Adipose tissue (tissue), 3 donors: ENCODE measurements at regions not wholly inside any gene's neighbourhood (a gene's known extent, or its start where the extent isn't known, plus 50 kb on each side); places are given as distances from the start of the nearest gene placed in this dataset.
"Not testable (repeated sequence)": the region's sequence is repeated elsewhere in the genome, so short reads cannot be mapped to it uniquely, and the experiment has no call there.

Source experiments
- H3K27ac ChIP-seq: one replicate; pipeline ENCODE4 v1.5.1; 2013; ENCODE audit warnings: low read depth, low read length
- WGBS, 3 donors: extraction: QIAGEN DNeasy Blood & Tissue Kit; methylation state at CpG; one replicate each; pipeline ENCODE4 v1.1.7; 2013; 5-methylcytosine and 5-hydroxymethylcytosine counted together
- donor health status: healthy with polysubstance abuse.
- donor health status: Bipolar disorder and iron deficiency.
- donor health status: healthy.

DNA sequence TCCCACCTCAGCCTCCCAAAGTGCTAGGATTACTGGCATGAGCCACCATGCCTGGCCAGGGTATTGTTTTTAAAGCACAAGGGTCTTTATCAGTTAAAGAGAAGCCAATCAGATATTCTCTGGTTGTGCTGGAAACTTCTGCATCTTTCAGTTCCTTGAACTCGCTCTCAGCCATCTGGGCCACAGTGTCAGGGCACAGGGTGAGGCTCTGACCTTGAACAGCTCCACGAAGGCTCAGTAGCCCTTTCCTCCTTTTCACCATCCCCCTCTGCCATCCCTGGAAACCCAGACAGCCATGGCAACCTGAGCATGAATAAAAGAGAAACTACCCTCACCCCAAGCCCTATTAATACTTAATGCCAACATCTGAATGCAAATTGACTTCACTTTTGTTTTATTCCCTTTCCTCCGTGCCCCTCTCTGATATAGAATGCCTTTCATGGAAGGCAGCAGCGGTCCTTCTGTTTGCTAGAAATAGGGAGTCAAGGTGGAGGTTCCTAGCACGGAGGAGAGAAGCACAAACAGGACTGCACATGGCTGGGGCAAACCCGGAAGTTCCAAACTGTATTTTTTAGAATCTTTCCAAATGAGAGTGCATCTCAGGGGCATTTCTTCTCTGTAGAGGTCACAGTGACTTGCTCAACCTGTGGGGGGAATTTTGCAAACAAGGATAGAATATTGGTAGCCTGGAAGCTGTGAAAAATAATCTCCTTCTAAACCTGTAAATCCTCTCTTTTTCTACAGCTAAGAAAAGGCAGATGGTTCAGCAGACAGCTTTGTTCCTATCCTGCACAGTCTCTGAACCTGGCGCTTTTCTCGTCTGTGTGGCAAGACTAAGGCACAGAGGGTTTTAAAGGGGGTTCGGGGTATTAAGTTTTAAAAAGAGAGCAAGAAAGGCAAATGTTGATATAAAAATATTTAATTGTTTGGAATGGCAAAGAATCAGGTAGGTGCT, 176.4 kb upstream of the RREB1 start:
- WGBS, 3 donors: 51 to 68% (median 60%) methylated on average over 9 of the region's 9 CpGs
- H3K27ac ChIP-seq: no peak overlapping the region

DNA sequence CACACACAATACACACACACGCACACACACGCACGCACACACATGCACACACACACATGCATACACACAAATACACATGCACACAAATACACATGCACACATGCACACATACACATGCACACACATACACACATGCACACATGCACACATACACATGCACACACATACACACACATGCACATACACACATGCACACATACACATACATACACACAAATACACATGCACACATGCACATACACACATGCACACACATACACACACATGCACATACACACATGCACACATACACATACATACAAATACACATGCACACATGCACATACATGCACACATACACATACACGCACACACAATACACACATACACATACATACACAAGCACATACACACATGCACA, 175.4 kb upstream of the RREB1 start:
- WGBS, 3 donors: 73 to 98% (median 87%) methylated on average over 1 to 4 of the region's 4 CpGs
- no peak overlapping the region for H3K27ac ChIP-seq

DNA sequence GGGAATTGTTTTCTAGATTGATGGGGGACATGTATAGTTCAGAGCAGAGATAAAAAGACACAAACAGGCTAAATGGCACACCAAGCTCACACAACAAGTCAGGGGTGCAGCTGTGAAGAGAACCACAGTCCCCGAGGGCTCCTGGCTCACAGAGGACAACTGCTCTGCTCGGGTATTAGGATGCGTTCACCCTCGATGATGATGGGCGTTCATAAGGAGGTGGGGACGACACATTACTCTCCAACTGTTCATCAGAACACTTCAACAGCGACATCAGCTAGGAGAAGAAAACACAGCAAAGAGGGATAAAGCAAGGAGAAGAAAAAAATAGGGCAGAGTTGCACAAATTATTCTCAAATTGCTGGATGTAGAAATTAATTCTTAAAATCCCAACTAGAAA, 174.8 kb upstream of the RREB1 start:
- WGBS, 3 donors: 70 to 73% (median 71%) methylated on average over 7 of the region's 7 CpGs
- H3K27ac ChIP-seq: no peak overlapping the region

DNA sequence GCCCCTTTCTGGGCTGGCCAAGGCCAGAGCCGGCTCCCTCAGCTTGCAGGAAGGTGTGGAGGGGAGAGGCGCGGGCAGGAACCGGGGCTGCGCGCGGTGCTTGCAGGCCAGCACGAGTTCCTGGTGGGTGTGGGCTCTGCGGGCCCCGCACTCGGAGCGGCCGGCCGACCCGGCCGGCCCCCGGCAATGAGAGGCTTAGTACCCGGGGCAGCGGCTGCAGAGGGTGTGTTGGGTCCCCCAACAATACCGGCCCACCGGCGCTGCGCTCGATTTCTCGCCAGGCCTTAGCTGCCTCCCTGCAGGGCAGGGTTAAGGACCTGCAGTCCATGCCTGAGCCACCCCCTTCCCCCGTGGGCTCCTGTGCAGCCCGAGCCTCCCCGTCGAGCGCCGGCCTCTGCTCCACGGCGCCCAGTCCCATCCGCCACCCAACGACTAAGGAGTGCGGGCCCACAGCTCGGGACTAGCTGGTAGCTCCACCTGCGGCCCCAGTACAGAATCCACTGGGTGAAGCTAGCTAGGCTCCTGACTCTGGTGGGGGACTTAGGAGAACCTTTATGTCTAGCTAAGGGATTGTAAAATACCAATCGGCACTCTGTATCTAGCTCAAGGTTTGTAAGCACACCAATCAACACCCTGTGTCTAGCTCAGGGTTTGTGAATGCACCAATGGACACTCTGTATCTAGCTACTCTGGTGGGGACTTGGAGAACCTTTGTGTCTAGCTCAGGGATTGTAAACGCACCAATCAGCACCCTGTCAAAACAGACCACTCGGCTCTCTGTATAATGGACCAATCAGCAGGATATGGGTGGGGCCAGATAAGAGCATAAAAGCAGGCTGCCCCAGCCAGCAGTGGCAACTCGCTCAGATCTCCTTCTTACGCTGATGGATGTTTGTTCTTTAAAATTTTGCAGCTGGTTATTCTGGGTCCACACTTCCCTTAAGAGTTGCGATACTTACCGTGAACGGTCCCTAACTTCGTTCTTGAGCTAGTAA, 167.4 kb upstream of the RREB1 start:
- 85 to 89% (median 86%) methylated on average over 45 to 47 of the region's 47 CpGs for WGBS, 3 donors
- no peak overlapping the region for H3K27ac ChIP-seq

DNA sequence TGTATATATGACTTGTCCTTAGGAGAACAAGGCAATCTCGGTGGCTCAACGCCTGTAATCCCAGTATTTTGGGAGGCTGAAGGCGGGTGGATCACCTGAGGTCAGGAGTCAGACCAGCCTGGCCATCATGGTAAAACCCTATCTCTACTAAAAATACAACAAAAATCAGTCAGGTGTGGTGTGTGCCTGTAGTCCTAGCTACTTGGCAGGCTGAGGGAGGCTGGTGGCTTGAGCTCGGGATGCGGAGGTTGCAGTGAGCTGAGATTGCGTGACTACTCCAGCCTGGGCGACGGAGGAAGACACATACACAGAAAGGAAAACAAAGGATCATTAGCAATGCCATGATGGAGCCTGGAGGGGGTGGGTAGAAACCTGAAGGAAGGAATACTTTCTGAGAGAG, 166.6 kb upstream of the RREB1 start:
- no peak overlapping the region for H3K27ac ChIP-seq
- 95 to 96% (median 95%) methylated on average over 8 of the region's 8 CpGs for WGBS, 3 donors

DNA sequence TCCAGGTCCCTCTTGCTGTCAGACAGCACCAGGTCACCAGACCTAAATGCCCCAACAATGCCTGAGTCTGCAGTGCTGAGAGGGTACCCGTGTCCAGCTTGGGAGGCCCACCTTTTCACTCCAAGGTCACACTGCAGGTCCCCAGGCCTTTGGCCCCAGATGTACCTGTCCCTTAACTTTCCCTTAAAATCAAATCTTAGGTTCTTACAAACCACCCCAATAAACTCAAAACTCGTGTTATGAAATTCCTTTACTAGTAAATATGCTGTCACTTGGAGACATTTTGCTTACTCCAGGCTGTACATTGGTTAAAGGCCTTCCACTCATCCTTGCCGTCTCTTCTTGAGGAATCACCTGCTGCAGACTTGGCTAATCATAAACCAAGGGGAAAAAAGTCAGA, 165.7 kb upstream of the RREB1 start:
- H3K27ac ChIP-seq: no peak overlapping the region
- 65 to 74% (median 70%) methylated on average over 3 of the region's 3 CpGs for WGBS, 3 donors

DNA sequence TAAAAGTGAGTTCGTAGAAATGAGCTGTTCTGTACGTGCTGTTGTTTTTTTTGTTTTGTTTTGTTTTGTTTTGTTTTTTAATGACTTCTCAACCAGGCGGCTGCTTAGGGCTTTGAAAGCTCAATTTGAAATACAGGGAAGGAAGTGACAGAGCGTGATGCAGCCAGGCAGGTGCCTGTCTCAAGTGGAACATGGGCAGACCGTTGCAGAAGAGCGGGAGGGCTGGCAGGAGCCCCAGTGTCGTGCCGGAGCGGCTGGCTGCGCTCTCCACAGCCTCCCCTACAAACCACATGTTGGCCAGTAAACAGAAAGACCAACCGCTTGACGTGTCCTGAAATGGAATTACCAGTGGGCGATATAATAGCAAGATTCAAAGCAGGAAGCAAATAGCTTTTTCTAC, 164.9 kb upstream of the RREB1 start:
- 27 to 67% (median 36%) methylated on average over 13 of the region's 13 CpGs for WGBS, 3 donors
- no peak overlapping the region for H3K27ac ChIP-seq

DNA sequence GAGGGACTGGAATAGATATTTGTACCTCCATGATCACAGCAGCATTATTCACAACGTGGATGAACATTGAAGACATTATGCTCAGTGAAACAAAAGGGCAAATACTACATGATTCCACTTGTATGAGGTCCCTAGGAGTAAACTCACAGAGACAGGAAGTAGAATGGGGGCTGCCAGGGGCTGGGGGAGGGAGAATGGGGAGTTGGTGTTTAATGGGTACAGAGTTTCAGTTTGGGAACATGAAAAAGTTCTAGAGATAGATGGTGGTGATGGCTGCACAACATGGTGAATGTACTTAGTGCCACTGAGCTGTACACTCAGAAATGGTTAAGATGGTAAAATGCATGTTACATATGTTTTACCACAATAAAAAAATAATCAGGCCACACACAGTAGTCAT, 164.3 kb upstream of the RREB1 start:
- WGBS, 3 donors: 23 to 62% (median 45%) methylated on average over 1 of the region's 1 CpG
- H3K27ac ChIP-seq: no peak overlapping the region

DNA sequence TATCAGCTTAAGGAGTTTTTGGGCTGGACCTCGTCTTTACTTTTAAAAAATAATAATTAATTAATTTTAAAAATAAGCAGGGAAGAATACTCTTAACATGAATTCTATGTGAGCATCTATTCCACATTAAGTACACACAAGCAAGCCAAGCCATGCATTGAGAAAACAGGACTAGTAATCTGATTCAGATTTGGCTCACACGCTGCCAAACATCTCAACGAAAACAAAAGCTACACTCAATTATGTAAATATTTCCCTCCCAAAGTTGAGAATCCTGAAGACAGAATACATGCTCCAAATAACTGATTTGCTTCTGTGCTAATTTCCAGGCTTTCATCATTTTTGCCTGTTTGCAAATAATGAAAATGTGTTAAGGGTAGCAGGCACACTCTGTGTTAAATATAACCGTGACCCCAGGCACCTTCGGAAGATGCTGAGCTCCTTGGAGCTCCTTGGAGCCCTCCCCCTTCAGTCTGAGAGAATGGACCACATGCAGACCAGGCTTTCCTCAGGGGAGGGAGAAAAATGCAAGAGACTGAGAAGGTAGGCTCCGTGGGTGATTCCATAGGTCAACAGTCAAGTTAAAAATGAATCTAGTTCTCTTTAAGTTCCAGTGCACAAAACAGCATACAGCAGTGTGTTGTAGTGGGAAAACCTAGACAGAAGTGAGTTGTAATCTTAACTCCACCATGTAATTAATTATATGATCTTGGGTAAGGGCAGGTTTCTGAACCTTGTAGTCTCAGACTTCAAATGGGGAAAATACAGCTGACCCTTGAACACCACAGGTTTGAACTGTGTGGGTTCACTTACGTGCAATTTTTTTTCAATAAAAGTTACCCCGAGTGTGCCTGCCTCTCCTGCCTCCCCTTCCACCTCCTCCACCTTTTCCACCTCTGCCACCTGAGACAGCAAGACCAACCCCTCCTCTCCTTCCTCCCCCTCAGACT, 161.3 kb upstream of the RREB1 start:
- no peak overlapping the region for H3K27ac ChIP-seq
- WGBS, 3 donors: 62 to 76% (median 66%) methylated on average over 8 of the region's 8 CpGs

DNA sequence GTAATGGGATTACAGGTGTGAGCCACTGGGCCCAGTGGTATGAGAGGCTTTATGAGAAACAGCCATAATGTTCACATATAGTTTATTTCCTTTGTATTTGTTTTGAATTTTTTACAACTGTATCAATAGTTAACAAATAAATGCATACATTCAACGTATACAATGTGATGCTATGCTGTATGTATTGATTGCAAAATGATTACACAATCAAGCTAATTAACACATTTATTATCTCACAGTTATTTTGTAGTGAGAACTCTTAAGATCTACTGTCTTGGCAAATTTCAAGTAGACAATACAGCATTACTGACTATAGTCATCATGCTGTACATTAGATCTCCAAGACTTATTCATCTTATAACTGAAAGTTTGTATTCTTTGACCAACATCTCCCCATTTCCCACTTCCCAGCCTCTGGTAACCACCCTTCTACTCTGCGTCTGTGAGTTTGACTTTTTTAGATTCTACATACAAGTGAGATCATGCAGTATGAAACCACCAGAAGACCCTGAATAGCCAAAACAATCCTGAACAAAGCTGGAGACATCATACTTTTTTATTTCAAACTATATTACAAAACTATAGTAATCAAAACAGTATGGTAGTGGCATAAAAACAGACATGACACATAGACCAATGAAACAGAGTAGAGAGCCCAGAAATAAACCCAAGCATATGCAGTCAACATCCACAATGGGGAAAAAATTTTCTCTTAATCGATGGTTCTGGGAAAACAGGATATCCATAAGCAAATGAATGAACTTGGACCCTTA, 157.2 kb upstream of the RREB1 start:
- no peak overlapping the region for H3K27ac ChIP-seq
- 74 to 78% (median 76%) methylated on average over 3 of the region's 3 CpGs for WGBS, 3 donors

DNA sequence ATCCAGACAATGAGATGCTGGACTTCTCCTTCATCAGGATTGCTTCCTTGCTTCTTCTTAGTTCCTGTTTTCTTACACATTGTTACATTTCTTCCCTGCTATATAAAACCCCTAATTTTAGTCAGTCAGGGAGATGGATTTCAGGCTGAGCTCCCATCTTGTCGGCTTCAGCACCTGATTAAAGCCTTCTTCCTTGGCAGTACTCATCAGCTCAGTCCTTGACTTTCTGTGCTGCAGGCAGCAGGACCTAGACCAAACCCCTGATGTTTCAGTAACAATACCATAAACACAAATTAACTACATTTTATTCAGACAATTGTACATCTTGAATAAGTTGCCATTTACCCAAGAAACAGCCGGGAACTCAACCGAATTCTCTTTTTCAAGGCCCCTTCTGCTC, 156.4 kb upstream of the RREB1 start:
- WGBS, 3 donors: 90 to 97% (median 91%) methylated on average over 3 of the region's 3 CpGs
- H3K27ac ChIP-seq: no peak overlapping the region

DNA sequence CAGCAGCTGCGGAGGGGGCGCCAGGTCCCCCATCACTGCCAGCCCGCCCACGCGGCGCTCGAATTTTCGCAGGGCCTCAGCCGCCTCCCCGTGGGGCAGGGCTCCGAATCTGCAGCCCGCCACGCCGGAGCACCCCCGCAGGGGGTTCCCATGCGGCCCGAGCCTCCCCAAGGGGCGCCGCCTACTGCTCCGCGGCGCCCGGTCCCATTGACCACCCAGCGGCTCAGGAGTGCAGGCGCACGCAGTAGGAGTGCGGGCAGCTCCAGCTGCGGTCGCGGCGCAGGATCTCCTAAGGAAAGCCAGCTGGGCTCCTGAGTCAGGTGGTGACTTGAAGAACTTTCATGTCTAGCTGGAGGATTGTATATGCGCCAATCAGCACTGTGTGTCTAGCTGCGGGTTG, 155.3 kb upstream of the RREB1 start:
- 91 to 93% (median 91%) methylated on average over 33 of the region's 33 CpGs for WGBS, 3 donors

DNA sequence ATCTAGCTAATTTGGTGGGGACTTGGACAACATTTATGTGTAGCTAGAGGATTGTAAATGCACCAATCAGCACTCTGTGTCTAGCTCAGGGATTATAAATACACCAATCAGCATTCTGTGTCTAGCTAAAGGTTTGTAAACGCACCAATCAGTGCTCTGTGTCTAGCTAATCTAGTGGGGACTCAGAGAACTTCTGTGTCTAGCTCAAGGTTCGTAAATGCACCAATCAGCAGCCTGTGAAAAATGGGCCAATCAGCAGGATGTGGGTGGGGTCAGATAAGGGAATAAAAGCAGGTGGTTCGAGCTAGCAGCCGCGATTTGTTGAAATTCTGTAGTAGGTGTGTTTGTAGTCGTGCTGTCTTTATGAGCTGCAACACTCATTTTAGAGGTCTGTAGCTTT, 154.8 kb upstream of the RREB1 start:
- H3K27ac ChIP-seq: not testable (repeated sequence)
- WGBS, 3 donors: 92 to 96% (median 94%) methylated on average over 6 of the region's 6 CpGs

More for the DNA sequence above, 155.3 kb upstream of the RREB1 start:
- no peak overlapping the region for H3K27ac ChIP-seq

DNA sequence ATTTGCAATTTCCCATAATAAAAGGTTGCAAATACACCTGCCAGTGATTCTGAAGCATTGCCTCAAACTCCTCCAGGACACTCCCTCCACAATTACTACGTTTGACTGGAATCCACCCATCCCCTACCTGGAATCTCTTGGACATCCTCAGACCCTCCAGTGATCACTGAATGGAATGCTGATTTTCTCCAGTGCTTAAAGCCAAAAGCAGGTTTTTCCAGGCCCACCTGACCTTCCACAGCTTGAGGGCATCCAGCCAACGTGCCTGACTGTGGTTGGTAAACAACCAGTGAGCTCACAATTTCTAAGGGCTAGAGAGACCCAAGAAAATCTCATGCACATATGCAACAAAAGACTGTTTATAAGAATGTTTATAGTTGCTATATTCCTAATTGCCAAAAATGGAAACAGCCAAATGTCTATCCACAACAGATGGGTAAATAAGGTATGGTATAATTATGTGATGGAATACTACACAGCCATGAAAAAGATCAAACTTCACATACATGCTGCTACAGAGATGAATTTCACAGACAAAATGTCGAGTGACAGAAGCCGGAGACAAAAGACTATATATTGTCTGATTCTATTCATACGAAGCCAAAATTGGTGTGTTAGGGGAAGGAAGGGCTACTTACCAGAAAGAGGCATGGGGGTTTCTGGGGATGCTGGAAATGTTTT, 147.1 kb upstream of the RREB1 start:
- WGBS, 3 donors: 67 to 78% (median 72%) methylated on average over 5 of the region's 5 CpGs
- H3K27ac ChIP-seq: no peak overlapping the region

DNA sequence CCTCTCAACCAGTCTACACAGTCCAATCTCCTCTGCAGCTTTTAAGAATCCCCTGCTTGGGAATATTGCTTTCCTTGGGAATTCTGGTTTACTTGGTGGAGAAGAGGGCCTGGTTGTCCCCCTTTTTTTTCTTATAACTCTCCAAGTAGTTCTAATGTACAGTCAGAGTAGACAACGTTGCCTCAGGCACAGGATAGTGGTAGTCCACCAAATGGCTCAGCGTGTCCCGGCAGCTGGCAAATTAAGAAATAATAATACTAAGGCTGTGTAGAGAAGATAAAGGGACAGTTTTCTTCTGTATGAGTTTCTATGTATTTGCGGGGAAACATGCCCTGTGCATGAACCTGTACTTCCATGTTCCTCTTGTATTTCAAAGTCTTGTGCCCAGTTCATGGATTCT, 145.7 kb upstream of the RREB1 start:
- 95 to 97% (median 97%) methylated on average over 4 of the region's 4 CpGs for WGBS, 3 donors
- H3K27ac ChIP-seq: no peak overlapping the region

DNA sequence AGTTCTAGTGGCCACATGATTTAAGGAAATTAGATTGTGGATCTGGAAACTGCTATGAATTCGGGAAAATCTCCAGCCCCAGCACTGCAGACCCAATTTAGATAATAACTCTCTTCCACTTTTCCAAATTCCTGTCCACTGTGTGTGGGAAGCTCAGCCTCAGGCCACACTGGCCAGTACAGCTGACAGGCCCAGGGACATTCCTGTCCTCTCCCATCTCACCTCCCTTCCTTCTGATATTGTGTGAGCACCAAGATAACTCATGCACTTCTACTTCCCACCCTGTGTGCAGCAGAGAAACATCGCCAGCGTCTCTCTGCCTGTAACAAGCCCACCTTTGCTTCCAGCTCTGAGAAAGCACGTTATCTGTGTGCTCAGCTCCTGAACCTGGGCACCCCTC, 145.1 kb upstream of the RREB1 start:
- 82 to 95% (median 88%) methylated on average over 4 of the region's 4 CpGs for WGBS, 3 donors

DNA sequence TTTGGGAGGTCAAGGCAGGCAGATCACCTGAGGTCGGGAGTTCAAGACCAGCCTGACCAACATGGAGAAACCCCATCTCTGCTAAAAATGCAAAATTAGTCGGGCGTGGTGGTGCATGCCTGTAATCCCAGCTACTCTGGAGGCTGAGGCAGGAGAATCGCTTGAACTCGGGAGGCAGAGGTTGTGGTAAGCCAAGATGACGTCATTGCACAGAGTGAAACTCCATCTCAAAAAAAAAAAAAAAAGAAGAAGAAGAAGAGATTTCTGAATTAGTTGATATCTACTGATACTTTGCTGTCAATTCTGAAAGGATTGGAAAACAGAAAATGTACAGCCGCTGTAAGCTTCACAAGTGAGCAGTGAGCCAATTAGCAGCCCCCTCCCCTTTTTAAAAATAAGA, 144.4 kb upstream of the RREB1 start:
- WGBS, 3 donors: 59 to 81% (median 79%) methylated on average over 7 of the region's 7 CpGs
- H3K27ac ChIP-seq: not testable (repeated sequence)

More for the DNA sequence above, 145.1 kb upstream of the RREB1 start:
- no peak overlapping the region for H3K27ac ChIP-seq
